ENCODE measurements at regions not wholly inside any gene's neighbourhood (a gene's known extent, or its start where the extent isn't known, plus 50 kb on each side); places are given as distances from the start of the nearest gene placed in this dataset.
"Not testable (repeated sequence)": the region's sequence is repeated elsewhere in the genome, so short reads cannot be mapped to it uniquely, and the experiment has no call there.

GRCh38 chrX:113996781-113997180, 587.1 kb upstream of the HTR2C start:
- DNase-seq: no peak

DNA sequence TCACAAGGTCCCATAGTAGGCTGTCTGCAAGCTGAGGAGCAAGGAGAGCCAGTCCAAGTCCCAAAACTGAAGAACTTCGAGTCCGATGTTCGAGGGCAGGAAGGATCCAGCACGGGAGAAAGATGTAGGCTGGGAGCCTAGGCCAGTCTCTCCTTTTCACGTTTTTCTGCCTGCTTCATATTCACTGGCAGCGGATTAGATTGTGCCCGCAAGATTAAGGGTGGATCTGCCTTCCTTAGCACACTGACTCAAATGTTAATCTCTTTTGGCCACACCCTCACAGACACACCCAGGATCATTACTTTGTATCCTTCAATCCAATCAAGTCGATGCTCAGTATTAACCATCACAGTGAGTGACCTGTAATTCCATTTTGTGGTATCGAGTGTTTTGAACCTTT, 592.2 kb upstream of the HTR2C start:
- DNase-seq: not testable (repeated sequence)

DNA sequence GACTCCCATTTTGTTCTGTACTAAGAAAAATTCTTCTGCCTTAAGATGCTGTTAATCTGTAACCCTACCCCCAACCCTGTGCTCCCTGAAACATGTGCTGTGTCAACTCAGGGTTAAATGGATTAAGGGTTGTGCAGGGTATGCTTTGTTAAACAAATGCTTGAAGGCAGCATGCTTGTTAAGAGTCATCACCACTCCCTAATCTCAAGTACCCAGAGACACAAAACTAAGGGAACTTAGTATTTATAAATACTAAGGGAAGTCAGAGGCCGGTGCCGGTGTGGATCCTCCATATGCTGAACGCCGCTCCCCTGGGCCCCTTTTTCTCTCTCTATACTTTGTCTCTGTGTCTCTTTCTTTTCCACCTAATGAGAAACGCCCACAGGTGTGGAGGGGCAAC, 593.2 kb upstream of the HTR2C start:
- DNase-seq: not testable (repeated sequence)

GRCh38 chrX:113988315-113988935, 595.5 kb upstream of the HTR2C start:
- DNase-seq: not testable (repeated sequence)

- DNase-seq: no peak
Observed at GRCh38 chrX:113986427-113986826, 597.5 kb upstream of the HTR2C start.

- no peak for DNase-seq
Observed at GRCh38 chrX:113982766-113983165, 601.1 kb upstream of the HTR2C start.

DNA sequence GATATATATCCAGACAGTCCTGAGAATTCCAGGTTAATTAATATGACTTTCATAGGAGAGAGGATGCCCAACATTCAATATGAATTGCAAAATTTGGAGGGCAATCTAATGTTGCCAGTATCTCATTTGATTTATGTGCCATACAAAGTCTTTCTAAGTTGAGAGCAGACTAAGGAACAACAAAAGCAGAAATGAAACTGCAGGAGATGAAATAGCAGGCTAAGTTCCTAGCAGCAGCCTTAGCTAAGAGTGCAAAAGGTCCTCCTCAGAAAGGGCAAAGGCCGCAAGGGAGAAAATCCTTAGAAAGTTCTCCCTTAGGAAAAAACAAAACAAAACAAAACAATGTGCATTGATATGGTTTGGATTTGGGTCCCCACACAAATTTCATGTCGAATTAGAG, 602.9 kb upstream of the HTR2C start:
- no peak for DNase-seq

GRCh38 chrX:113977887-113978286, 606.0 kb upstream of the HTR2C start:
- DNase-seq: no peak

DNA sequence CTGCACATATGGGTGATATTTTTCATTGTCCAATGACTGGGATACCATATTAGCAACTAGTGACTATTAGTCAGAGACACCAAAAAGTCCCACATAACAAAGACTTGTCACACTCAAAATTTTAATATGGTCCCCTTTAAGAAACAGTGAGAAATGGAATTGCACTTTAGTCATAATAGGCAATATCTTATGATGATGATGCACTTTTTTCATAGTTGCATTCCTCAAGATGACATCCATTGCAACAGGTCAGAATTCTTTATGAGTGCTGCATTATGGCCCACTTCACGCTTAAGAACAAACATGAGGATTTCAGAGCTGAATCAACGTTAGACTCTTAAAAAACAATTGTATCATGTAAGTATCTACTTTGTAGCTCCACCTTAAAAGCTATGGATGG, 608.4 kb upstream of the HTR2C start:
- DNase-seq: no peak

DNA sequence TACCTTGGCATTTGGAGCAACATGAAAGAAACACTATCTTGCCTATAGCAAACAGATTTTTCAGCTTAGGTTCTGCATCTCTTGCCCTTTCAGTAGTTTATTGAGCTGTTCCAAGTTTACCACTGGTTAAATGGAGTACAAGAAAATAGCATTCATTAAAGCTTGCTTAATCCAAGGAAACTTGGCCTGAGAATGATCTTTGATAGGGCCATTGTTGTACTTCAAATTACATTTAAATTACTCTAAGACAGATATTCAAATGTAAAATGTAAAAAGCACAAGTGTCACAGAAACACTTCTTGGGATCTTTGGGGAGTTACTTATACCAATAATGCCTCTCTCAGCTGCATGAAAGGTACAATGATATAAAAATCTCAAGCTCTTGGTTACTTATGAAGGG, 609.0 kb upstream of the HTR2C start:
- DNase-seq: no peak

DNA sequence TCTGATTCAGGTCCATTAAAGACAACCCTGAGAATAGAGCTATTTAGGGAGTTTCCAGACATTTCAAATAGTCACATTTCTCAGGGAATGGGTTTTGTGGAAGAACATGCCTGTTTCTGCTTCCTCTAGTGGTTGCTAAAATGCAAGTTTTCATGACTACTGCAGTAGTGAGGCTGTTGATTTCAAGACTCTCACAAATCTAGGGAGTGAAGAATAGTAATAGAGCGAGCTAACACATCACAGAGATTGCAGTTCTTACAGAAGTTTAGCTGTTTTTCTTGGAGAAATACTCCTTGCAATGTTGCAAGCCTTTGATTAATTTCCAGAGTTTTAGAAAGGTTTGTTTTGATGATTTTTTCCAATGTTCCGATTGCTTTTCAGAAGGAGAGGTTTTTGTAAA, 610.2 kb upstream of the HTR2C start:
- DNase-seq: no peak

- DNase-seq: no peak
Observed at GRCh38 chrX:113966791-113967190, 617.1 kb upstream of the HTR2C start.

DNA sequence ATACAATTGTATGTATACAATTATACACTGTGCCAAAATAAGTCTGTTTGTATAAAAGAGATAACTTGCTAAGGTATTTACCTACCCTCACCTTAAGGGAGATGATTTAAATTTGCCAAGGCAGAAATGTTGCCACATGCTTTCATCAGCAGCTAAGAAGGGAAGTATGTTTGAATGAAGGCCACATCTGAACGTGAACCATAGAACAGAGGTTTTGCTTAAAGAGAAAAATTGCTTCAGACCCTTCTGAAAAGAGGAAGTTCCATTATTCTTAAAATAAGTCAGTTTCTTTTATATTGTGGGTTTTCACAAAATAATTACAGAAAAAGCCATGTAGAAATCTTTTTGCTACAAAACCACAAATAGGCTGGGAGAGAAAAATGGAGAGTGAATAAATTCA, 621.5 kb upstream of the HTR2C start:
- DNase-seq: no peak

DNA sequence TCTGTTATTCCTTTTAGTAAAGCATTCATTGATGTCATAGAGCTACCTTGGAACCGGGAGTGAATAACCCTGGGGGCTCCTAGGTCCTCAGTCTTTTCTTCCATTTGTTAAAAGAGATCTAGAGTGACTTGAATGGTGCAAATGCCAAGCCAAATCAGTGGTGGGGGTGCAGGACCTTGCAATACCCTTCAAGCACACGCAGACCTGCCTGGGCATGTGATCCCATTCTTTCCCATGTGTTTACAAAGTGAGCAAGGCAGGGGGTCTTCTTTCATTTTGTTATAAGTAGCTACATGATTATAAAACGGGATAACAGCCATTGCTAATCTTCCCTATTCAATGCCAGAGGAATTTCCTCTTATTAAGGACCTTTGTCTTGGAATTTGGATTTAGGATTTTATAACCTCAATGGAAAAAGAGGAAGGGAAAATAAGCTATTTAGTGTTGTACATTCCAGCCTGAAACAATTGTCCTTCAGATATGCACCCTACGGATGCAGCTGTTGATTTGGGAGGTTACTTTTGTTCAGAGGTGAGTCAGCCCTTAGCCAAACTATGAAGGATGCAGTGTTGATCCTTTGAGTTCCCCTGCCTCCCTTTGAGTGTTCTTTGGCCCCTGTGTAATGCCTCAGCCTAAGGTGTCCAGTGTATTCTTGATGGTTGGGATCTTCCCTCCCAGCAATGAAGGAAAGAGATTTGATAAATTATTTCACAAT, 623.8 kb upstream of the HTR2C start:
- no peak for DNase-seq

GRCh38 chrX:113956936-113957335, 627.0 kb upstream of the HTR2C start:
- no peak for DNase-seq

GRCh38 chrX:113954297-113954696, 629.6 kb upstream of the HTR2C start:
- no peak for DNase-seq

DNA sequence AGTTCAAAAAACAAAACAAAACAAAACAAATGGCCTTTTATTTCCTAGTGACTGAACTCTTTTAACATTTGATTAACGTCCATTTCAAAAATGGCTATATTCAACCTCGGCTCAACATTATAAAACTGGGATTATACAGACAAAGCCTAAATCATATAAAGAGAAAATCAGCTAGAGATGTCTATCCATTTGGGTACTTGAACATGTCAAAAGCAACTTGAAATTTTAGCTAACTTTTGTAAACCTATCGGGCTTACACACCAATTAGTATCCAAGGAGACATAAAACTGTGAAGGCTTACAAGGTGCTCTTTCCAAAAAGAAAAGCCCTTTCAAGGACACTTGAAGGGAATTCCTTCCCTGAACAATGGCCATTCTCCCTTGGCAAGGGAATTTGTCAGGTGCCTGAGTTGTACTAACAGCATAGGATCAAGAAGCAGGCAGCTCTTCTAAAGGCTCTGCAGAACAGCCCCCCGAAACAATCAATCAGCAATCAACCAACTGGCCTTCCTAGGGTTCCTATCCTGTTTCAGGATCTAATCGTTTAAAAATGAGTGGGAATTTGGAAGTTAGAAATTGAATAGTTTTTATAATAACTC, 633.7 kb upstream of the HTR2C start:
- no peak for DNase-seq

GRCh38 chrX:113947548-113947947, 636.3 kb upstream of the HTR2C start:
- DNase-seq: no peak

DNA sequence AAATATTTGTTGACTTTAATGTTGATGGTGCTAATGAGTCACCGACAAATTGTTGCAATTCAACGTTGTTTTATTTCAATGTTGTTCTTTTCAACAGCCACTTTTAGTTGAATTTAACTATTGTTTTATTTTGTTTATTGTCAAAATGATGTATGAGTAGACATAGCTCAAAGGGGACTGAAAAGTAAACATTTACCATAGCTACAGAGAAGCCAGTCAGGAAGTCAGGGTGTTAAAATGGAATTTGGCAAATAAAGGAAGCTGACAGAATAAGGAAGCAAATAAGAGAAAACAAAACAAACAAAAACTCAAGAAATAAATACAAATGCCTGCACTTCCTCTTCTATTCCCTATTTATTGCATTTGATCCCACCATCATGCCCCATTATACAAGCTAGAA, 648.4 kb upstream of the HTR2C start:
- DNase-seq: no peak

- DNase-seq: no peak
Observed at GRCh38 chrX:113933931-113934330, 650.0 kb upstream of the HTR2C start.

- peak; percentile 4 for DNase-seq
Observed at GRCh38 chrX:113929004-113929403, 654.9 kb upstream of the HTR2C start.

DNA sequence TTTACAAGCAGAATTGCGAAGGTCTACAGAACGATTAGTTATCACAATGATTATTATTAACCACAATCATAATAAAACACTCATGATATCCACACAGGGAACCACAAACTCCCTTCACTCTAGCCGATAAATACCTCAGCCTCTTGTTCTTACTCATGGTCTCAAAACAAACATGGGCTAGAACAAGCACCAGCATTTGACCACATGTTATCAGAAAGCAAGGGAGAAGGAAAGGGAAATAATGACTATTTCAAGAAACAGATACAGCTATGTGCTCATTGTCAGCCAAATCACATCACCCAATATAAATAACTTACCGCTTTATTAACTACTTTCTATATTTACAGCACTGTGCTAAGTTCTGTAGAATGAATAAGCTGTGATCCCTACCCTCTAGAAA, 663.2 kb upstream of the HTR2C start:
- no peak for DNase-seq

DNA sequence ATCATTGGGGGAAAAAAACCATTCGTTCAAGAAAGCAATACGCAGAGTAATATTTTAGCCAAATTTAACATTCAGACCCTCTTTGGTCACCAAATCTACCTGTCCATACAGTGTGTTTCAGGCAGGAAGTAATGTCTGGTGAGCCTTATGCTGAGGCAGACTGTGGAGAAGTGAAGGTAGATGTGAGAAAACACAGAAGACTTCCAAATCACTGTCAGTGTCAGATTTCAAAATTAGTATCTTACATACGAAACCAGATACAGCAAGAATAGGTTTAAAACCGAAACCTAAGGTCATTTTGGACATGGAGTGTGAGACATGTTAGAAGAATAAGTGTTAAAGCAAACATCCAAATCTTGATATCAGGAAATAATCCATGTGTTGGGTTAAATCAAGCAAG, 664.5 kb upstream of the HTR2C start:
- no peak for DNase-seq

DNA sequence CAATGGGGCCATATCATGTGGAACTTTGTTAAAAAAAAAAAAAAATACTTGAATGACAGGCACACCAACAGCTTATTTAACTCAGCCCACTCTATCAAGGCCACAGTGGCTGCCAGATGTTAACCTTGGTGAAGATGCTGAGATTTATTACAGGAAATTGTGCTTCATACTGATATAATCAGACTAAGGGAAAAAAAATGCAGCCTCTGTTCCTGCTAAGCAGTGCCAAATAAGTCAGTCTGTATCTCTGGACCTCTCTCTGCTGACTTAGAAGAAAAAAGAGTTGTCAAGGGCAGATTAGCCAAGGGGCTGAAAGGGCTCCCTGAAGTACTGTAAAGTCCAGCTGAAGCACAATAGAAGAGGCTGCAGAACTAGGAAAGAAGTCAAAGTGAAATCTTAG, 677.7 kb upstream of the HTR2C start:
- no peak for DNase-seq

DNA sequence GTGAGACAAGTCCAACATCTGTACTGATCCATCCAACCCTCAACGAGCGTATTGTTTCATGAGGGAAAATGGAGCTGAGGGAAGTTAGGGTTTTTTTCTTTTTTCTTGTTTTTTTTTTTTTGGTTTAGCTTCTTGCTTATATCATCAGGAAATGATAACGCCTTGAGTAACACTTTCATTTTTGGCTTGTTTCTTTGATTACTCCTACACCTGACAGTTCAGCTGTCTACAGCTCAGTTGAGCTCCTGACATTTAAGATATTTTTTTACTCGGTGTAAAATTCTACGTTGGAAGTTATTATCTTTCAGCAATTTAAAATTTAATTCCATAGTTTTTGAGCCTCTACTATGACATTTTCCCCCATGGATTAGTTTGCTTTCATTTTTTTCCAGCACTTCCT, 691.0 kb upstream of the HTR2C start:
- no peak for DNase-seq
